ENCODE measurements at regions not wholly inside any gene's neighbourhood (a gene's known extent, or its start where the extent isn't known, plus 50 kb on each side); places are given as distances from the start of the nearest gene placed in this dataset.
"Not testable (repeated sequence)": the region's sequence is repeated elsewhere in the genome, so short reads cannot be mapped to it uniquely, and the experiment has no call there.

DNA sequence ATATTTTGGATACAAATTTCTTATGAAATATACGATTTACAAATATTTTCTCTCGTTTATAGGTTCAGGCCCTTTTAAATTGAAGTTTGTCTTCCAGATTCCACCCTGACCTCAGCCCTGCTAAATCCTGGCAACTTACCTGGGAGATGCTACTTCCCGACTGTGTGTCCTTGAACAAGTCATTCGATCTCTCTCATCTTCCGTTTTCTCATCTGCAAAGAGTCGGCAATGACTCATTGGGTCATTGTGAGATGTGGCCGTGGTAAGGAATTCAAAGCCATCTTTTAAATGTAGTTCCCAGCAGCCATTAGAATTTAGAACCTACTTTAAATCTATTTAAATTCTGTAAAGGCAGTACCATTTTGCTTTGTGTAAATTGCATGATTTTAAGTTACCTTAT, 72.5 kb downstream of the LHX2 start:
- DNase-seq (ENCODE audit: low read depth) = no peak

DNA sequence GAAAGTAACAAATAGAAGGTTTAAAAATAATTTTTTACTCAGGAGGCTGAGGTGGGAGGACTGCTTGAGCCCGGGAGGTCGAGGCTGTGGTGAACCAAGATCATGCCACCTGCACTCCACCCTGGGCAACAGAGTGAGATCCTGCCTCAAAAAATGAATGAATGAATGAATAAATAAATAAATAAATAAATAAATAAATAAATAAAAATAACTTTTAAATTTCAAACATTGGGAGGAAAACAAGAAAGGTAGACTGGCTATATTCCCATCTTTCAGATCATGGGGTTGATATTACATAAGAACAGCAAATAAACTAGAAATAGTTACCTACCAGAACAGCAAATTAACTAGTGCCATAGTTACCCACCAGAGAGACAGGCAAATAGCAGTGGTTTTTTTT, 75.7 kb downstream of the LHX2 start:
- no peak for DNase-seq (ENCODE audit: low read depth)

DNA sequence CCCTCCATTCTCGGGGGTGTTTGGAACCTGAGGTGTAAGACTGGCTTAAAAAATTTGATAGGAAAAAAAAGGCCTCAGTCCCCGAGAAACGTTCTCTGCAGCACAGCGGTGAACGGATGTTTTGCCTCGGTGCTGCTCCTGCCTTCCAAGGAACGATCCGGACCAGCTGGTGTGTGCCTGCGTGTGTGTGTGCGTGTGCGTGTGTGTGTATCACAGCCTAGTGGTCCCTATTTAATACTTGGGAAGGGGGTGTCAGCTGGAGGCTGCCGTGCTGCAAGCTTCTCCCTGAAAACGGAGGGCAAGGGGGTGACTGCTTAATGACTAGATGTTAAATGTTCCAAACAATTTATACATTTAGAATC, 76.9 kb downstream of the LHX2 start:
- no peak for DNase-seq (ENCODE audit: low read depth)

DNA sequence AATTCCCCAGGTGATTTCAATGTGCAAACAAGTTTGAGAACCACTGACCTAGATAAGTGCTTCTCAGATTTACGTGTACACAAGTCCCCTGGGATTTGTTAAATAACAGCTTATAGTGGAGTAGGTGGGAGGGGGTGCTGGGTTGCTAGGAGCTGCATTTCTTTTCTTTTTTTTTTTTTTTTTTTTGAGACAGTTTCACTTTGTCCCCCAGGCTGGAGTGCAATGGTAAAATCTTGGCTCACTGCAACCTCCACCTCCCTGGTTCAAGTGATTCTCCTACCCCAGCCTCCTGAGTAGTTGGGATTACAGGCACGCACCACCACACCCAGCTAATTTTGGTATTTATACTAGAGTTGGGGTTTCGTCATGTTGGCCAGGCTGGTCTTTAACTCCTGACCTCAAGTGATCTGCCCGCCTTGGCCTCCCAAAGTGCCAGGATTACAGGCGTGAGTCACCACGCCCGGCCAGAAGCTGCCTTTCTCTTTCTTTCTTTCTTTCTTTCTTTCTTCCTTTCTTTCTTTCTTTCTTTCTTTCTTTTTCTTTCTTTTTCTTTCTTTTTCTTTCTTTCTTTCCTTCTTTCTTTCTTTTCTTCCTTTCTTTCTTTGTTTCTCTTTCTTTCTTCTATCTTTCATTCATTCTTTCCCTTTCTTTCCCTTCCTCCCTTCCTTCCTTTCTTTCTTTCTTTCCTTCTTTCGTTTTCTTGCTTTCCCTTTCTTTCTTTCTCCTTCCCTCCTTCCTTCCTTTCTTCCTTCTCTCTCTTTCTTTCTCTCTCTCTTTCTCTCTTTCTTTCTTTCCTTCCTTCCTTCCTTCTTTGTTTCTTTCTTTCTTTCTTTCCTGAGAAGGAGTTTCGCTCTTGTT, 78.3 kb downstream of the LHX2 start:
- not testable (repeated sequence) for DNase-seq (ENCODE audit: low read depth)

DNA sequence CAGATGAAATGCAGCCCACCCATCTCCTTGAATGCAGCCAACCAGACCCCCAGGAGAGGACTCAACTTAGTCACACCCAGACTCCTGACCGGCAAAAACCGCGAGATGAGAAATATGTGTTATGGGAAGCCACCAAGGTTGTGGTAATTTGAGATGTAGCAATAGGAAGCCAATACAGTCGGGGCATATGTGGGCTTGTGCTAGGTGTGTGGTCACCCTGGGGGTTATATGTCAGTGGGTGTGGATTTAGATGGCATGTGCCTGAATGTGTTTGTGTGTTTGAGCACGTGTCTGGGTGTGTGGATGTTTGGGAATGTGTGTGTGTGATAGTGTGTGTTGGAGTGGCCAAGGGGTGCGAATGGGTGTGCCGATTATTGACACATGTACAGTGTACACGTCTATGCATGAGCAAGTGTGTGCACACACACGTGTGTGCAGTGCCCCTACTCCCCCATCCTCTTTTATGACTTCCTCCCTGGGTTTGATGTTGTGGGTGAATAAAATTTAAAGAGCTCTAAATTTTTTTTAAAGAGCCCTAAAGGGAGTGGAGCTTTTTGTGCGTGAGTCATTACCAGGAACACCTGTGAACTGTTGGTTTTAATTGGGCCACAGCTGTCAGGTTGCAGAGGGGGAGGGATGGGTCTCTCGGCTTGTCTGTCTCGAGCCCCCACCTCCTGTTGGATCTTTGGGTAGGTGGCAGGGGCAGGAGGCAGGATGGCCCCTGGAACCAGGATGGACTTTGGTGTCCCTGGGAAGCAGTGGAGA, 86.8 kb downstream of the LHX2 start:
- DNase-seq (ENCODE audit: low read depth) = no peak

DNA sequence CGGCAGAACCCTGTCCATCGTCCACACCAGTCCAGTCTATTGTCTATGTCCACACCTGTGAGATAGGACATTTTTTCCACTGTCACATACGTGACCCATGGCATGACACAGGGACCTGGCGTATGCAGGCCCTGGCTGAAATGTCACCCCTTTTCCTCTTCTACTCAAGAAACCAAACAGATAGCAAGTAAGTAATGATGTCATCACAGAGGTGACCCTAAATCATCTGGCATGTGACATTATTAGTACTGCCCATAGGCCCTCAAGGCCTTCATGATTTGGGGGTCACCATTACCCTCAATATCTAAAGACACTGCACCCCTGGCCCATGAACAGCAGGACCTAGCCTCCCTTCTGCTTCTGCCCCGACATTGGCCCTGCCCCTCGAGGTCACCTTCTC, 88.3 kb downstream of the LHX2 start:
- DNase-seq (ENCODE audit: low read depth) = no peak

DNA sequence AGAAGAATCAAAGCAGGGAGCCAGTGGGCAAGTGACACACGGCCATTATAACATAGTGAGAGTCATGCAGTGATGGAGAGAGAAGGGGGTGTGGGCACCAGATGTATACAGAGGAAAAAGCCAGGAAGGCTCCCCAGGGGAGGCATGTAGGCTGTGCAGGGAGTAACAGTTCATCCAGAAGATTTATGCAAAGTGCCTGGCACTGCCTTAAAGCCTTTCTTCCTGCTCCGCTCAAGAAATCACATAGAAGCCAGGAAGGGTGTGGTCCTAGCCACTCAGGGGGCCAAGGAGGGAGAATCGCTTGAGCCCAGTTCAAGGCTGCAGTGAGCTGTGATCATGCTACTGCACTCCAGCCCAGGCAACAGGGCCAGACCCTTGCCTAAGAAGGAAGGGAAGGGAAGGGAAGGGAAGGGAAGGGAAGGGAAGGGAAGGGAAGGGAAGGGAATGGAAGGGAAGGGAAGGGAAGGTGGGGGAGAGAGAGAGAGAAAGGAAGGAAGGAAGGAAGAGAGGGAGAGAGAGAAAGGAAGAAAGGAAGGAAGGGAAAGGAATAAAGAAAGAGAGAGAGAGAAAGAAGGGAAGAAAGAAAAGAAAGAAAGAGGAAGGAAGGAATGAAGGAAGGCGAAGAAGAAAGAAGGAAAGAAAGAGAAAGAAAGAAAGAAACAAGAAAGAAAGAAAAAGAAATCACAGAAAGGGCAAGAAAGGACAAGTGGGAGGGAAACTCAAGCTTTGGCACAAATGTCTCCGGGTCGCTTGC, 89.8 kb downstream of the LHX2 start:
- DNase-seq (ENCODE audit: low read depth) = no peak

DNA sequence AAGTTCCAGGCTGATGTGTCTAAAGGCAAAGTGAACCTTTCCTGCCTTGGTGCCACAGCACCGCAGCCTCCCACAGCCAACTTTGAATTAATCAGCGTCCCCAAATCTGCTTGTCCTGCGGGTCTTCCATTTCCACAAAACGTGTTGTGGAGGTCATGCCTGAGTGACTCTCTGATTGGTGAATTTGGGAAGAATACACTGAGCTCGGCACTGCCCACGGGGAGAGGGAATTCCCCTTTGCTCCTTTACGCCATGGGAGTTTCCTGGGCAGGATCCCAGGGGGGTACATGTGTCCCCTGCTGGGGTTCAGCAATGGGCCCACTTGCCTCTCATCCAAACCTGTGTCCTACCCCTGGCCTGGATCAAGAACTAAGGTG, 90.4 kb downstream of the LHX2 start:
- DNase-seq (ENCODE audit: low read depth) = no peak

DNA sequence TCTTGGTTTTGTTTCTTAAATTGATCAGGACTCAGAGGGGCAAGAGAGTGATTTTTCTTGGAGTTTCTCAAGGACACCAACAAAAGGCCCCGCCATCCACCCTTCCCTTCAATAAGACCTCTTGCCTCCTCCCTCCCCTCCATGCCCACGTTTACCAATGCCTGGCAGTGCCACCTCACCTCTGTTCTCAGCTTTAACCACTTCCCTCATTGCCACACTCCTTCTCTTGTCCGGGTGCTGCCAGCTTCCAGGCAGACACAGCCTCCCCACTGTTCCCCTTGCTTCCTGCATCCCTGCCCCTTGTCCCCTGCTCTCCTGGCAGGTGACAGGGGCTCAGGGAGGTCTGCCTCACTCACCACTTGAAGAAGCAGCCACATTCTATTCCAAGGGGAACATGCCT, 90.8 kb downstream of the LHX2 start:
- no peak for DNase-seq (ENCODE audit: low read depth)

DNA sequence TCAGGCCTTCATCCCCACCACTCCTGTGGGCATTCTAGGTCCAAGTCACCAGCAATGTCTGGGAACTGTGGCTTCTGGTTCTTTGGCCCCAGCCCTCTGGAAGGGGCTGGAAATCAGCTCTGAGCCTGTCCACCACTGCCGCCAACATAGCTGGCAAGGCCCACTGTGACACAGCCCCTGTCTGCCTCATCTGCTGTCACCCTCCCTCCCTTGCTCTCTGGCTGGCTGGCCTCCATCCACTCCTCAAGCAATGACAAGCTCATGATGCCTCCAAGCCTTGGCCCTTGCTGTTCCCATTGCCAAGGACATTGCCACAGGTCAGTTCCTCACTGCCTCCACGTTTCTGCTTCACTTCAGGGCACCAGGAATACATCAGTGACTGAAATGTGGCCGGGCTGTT, 93.7 kb downstream of the LHX2 start:
- no peak for DNase-seq (ENCODE audit: low read depth)

DNA sequence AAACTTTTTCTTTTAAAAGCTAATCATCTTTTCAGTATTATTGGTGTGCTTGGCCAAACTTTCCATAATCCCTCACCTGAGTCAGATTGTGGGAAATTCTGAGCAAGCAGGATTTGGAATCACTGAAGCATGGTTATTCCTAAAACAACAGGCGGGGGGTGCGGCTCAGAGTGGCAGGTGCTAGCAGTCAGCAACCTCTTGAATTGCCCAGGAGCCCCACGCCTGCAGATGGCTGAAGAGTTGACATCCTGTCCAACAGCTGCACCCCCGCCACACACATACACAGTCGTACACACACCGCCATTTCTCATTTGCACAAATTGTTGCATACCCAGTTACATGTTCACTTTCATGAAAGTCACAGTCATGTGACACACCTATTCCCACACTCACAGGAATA, 96.6 kb downstream of the LHX2 start:
- DNase-seq (ENCODE audit: low read depth) = no peak

DNA sequence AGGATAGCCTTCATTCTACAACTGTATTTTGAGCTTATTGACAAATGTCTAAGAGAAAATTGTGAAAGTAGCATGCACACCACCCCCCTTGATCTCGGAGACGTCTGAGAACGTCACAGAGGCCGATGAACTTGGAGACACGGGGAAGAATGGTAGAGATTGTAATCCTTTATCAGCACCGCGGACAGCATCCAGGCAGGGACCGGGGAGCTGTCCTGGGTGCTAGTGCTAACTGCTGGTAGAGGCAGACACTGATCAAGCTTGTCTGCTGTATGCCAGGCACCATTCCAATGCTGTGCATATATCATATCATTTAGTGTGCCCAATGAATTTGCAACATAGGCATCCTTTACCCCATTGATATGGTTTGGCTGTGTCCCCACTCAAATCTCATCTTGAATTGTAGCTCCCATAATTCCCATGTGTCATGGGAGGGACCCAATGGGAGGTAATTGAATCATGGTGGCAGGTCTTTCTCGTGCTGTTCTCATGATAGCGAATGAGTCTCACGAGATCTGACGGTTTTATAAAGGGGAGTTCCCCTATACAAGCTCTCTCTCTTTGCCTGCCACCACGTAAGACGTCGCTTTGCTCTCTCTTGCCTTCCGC, 98.8 kb downstream of the LHX2 start:
- DNase-seq (ENCODE audit: low read depth) = peak; percentile 9

DNA sequence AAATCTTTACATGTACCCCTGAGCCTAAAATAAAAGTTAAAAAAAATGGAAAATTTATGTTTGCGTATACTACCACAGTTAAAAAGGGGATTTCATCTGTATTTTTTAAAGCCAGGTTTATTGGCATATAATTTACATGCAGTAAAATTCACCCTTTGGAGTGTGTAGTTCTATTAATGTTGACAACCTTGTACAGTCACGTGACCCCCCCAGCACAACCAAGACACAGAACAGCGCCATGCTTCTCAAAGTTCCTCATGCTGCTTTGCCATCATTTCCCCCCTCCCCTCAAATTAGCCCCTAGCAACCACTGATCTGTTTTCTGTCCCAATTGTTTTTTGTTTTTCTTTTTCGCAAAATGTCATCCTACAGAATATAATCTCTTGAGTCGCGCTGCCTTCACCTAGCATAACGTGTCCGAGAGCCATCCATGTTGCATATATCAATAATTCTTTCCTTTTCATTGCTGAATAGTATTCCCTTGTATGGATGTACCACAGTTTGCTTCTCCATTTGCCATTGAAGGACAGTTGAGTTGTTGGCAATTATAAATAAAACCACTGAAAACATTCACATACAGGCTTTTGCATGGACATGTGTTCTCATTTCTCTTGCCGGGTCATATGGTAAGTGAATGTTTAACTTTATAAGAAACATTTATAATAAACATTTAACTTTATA, 105.3 kb downstream of the LHX2 start:
- no peak for DNase-seq (ENCODE audit: low read depth)

DNA sequence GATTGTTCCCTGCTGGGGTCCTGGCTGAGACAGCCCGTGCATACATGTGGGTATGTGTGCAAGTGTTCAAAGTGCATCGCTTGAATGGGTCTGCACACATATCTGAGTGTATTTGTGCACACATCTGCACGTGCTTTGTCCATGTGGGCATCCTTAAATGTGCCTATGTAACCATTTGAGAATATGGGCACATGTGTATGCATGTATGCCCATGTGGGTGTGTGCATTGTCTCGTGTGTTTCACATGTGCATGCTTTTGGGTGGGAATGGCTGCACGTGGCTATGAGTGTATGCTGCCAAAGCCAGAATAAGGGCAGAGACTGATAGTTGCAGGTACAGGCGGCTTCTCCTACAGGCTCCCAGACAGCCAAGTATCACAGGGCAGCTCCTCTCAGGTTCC, 107.3 kb downstream of the LHX2 start:
- no peak for DNase-seq (ENCODE audit: low read depth)

DNA sequence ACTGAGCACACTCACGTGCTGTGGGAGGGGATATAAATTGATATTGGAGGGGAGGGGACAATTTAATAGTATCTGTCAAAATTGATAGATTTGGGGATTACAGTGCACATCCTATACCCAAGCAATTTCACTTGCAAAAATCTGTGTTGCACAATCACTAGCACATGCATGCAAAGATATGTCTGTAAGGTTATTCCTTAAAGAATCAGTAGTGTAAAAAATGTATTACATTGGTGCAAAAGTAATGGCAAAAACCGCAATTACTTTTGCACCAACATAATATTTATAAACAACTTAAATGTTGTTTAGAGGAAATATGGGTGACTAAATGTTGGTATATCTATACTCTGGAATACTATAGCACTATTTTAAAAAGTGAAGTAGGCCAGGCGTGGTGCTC, 108.7 kb downstream of the LHX2 start:
- no peak for DNase-seq (ENCODE audit: low read depth)

DNA sequence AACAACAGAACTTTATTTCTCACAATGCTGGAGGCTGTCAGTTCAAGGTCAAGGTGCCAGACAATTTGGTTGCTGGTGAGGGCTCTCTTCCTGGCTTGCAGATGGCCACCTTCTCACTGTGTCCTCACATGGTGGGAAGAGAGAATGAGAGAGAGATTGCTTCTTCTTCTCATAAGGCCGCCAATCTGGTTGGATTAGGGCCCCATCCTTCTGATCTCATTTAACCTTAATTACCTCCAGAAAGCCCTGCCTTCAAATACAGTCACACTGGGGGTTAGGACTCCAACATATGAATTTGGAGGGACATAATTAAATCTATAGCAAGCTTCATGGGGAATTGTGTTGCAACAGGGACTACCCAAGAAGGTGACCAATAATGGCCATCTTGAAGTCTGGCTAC, 110.2 kb downstream of the LHX2 start:
- DNase-seq (ENCODE audit: low read depth) = no peak

DNA sequence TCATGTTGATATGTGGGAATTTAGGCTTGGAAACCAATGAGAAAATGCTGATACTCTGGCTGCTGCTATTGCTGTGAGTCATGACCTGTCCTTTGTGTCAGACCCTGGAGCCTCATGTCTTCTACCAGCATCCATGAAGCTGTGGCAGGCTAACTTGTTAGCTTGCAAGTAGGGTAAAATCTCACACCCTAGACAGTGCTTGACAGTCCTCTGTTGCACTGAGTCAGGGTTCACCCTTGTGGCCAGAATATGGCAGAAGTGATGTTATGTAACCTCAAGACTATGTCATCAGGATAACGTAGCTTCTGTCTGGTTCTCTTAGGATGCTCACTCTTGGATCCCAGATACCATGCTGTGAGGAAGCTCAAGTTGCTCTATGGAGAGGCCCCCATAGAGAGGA, 110.8 kb downstream of the LHX2 start:
- no peak for DNase-seq (ENCODE audit: low read depth)

DNA sequence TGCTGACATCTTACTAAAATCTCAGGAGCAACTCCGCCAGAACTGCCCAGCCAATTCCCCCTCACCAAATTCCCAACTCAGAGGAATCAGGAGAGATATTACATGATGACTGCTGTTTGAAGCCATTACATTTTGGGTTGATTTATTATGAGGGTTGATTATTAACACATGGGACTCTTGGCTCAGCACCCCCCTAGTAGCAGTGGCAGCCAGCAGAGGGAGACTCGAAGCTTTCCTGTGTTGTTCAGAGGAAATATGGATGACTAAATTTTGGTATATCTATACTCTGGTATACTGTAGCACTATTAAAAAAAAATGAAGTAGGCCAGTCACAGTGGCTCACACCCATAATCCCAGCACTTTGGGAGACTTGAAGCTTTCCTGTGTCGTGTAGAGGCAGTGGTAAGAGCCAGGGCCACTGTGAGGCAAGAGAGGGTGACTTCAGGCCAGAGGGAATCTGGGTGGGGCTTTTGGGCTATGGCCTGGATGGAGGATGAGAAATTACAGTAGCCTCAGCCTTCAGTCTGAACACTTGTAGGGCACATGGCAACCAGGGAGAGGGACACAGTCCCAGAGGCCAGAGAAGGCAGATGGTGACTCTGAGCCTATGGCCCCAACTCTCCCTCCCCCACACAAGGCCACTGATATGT, 111.4 kb downstream of the LHX2 start:
- DNase-seq (ENCODE audit: low read depth) = no peak

DNA sequence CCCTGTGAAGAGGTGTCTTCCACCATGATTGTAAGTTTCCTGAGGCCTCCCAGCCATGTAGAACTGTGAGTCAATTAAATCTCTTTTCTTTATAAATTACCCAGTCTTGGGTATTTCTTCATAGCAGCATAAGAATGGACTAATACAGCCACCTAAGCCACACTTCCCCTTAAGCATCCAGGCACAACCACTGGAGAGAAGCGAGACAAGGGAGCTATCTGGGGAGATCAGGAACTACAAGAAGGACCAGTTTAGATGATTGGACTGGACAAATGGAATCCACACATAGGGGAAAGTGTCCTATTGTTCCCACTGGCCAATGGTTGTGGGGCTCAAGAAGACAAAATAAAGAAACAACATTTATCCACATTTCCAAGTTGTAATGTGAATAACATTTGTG, 112.1 kb downstream of the LHX2 start:
- not testable (repeated sequence) for DNase-seq (ENCODE audit: low read depth)

DNA sequence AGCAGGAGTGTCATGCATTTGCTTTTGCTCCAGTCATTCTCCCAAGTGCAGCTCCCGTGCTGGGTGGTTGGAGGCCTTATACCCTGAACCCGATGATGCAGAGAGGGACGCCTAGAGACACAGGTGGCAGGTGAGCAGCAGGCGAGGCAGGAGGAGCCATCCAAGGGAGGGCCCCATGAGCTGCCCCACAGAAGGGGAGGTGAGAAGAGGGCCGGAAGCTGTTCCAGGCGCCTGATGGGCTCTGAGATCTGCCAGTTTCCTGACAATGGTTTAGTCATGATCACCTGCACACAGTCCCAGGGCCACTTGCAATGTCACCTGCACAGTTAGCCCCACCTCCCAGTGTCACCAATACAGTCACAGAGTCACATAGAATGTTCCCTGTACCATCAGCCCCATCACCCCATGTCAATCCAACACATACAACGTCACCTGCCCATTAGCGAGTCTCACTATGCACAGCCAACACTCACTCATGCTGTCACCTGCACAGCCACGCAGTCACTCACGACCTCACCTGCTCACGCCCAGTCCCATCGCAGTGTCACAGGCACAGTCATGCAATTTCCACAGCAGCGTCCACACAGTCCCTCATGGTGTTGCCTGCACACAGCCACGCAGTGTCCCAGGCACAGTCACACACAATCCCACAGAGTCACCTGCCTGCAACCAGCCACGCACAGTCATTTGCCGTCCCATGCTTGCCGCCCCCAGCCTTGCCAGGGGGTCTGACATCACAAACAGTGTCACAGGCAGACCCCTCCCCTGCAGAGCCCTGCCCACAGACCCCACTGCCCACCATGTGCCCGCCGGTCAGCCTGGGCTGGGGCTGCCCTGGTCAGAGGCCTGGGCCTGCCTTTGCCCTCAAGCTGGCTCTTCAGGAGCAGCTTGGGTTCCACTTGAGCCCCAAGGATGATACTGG, 113.4 kb downstream of the LHX2 start:
- DNase-seq (ENCODE audit: low read depth) = no peak

Measured in T follicular helper cell (primary cell).